Body of pancreas (tissue), 4 donors: ENCODE measurements at regions not wholly inside any gene's neighbourhood (a gene's known extent, or its start where the extent isn't known, plus 50 kb on each side); places are given as distances from the start of the nearest gene placed in this dataset.

Experiments
- POLR2A ChIP-seq, 3 donors: fragments of 450-650 bp; IDR thresholded peaks; one replicate each; pipeline ENCODE4 v1.6.1; 2016; ENCODE audit warnings: antibody characterized with exemption in 3 of 3, mild to moderate bottlenecking in 2 of 3
- TF ChIP-seq, protein P1 (sequence below), 7 experiments: fragments of 450-650 bp in 4 of 7; fragments of 200-600 bp in 3 of 7; sonication (generic) in 3 of 7; IDR thresholded peaks; one replicate each; pipeline ENCODE4 v1.5.1; 2016 to 2019; ENCODE audit warnings: antibody characterized with exemption in 7 of 7

DNA sequence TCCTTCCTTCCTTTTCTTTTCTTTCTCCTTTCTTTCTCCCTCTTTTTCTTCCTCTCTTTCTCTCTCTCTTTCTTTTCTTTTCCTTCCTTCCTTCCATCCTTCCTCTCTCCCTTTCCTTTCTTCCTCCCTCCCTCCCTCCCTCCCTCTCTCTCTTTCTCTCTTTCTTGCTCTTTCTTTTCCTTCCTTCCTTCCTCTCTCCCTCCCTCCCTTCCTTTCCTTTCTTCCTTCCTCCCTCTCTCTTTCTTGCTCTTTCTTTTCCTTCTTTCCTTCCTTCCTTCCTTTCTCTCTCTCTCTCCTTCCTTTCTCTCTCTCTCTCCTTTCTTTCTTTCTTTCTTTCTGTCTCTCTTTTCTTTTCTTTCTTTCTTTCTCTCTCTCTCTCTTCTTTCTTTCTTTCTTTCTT, 207.6 kb downstream of the ATP23 start:
- TF ChIP-seq POLR2A (IDR thresholded peaks at IDR 0.05): no peak
- TF ChIP-seq, protein P1, sequence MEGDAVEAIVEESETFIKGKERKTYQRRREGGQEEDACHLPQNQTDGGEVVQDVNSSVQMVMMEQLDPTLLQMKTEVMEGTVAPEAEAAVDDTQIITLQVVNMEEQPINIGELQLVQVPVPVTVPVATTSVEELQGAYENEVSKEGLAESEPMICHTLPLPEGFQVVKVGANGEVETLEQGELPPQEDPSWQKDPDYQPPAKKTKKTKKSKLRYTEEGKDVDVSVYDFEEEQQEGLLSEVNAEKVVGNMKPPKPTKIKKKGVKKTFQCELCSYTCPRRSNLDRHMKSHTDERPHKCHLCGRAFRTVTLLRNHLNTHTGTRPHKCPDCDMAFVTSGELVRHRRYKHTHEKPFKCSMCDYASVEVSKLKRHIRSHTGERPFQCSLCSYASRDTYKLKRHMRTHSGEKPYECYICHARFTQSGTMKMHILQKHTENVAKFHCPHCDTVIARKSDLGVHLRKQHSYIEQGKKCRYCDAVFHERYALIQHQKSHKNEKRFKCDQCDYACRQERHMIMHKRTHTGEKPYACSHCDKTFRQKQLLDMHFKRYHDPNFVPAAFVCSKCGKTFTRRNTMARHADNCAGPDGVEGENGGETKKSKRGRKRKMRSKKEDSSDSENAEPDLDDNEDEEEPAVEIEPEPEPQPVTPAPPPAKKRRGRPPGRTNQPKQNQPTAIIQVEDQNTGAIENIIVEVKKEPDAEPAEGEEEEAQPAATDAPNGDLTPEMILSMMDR (IDR thresholded peaks at IDR 0.05): no peak
